Inflammatory macrophage (primary cell): ENCODE measurements at regions not wholly inside any gene's neighbourhood (a gene's known extent, or its start where the extent isn't known, plus 50 kb on each side); places are given as distances from the start of the nearest gene placed in this dataset.
"Not testable (repeated sequence)": the region's sequence is repeated elsewhere in the genome, so short reads cannot be mapped to it uniquely, and the experiment has no call there.

ENCODE experiments used
- DNase-seq, 2 donors: peaks; one replicate each; pipeline ENCODE4 v3.0.0-alpha.2; 2020 to 2022

DNA sequence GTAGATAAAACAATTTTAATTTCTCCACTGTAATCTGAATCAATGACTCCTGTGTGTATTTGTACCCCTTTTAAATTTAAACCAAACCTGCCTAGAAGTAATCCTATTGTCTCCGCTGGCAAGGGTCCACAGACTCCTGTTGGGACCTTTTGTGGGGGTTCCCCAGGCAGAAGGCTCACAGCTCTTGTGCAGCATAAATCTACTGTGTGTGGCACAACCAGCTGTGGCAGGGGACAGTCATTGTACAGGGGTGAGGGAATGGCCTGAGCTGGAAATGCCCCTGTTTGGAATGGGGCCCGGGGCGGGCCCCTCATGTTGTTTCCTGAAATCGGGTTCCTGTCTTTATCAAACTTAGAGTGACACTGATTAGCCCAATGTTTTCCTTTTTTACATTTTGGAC is 318.2 kb upstream of the FAM98A start:
- DNase-seq = no peak

DNA sequence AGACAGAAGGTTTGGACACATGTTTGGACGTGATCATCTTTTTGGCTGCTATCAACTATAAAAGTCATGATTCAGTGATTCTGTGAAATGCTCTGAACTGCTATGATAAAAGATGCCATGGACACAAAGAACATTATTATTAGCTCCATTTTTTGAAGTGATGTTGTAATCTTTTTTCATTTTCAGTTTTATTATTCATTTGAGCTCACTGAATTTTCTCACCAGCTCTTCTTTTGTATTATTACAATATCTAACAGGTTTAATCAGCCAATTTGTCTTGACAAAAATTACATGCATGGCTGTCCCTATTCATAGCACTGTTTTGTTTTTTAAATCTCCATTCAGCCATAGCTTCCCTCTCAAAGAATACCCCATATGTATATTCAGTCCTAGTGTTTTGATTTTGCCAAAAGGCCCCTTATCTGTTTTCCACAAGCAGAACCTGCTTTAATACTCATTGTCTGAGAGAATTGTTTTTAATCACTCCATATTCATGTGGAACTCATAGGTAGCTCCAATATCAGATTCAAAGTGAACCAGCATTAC is 314.0 kb upstream of the FAM98A start:
- DNase-seq = no peak

DNA sequence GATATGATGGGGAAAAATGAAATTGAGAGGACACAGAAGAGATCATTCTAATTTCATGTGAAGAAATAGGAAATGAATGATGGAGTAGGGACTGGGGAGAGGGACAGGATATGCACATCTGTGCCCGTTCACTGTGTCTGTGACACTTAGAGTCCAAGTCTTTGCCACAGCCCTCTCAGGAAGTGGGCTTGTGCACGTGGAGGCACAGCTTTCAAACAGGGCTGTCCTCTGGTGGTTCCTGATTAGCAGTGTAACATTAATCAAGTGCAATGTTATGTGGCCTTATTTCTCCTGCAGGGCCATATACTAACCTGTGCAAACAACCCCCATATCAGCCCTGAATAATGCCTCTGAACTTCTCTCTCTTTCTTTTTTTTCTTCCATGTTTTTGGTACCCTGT is 312.2 kb upstream of the FAM98A start:
- no peak for DNase-seq

DNA sequence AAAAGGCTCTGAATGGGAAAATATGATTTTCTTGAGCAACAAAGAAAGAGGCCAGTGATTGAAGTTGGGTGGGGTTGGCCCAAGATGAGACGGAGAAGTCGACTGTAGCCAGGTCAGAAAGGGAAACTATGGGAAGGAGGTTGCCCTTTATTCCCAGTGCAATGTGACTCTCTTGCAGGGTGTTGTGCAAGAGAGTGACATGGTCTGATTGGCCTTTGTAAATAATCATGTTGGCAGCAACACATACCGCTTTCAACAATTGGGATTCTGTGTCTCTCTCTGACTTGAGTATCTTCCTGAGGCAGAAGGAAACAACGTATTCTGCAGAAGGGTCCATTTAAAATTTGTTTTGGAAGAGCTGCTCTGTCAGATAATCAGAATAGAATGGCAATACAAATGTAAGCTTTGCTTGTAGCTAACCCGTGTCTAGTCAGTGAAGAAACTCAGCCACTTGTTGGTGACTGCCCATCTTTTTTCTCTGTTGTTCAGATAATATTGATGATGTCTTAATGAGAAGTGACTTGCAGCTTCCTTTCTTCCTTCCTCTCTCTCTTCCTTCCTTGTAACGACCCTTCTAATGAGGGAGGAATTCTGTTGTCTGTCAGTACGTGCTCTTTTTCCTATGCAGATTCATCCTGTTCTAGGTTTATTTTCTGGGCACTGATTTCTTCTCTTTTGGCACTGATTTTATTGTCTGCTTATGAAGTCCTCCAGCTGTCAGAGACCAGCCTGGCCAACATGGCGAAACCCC is 311.0 kb upstream of the FAM98A start:
- no peak for DNase-seq

DNA sequence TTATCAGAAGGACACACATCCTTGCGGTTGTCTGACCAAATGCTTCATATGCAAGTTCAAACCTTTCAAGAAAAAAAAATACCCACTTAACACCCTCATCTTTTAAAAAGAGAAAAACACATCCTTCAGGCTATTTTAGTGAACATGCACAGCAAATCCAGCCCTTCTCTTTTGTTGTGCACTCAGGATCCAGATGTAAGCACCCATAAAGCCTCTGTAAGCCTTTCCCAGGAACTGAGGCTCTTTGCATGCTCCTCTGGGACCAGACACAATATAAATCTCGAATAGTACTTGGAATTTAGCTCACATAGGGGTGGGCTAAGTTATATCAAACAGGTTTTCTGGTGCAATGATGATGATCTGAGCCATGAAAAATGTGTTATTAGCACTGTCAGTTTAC is 308.8 kb upstream of the FAM98A start:
- no peak for DNase-seq

DNA sequence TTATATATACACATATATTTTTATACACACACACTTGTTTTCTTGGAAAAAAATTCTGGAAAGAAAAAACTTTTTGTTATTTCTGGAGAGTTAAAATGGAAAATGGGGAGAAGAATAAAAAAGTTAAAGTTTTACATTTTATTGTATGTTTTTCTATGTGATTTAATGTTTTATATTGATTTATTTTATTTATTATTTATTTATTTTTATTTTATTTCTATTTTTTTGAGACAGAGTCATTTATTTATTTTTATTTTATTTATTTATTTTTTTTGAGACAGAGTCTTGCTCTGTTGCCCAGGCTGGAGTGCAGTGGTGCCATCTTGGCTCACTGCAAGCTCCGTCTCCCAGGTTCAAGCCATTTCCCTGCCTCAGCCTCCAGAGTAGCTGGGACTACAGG is 307.0 kb upstream of the FAM98A start:
- not testable (repeated sequence) for DNase-seq

DNA sequence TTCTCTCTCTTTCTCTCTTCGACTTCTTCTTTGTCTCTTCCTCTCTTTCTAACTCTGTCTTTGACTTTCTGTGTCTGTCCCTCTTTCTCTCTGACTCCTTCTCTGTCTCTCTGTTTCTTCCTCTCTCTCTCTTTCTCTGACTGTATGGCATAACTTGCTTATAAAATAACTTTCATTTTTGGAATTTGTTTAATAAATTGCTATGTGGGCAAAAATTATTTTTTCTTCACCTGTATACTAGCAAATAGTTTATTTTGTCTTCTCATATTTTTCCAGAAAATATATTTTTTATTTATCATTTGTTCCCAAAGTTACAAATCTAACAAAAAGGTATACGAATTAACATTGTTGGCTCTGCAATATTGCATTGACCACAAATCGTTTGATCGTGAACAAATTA is 305.7 kb upstream of the FAM98A start:
- DNase-seq = no peak

DNA sequence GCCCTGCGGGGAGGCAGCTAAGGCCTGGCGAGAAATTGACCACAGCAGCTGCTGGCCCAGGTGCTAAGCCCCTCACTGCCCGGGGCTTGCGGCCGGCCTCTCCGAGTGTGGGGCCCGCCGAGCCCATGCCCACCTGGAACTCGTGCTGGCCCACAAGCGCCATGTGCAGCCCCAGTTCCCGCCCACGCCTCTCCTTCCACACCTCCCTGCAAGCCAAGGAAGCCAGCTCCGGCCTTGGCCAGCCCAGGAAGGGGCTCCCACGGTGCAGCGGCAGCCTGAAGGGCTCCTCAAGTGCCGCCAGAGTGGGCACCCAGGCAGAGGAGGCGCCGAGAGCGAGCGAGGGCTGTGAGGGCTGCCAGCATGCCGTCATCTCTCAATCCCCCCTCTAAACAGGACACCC is 304.6 kb upstream of the FAM98A start:
- no peak for DNase-seq

DNA sequence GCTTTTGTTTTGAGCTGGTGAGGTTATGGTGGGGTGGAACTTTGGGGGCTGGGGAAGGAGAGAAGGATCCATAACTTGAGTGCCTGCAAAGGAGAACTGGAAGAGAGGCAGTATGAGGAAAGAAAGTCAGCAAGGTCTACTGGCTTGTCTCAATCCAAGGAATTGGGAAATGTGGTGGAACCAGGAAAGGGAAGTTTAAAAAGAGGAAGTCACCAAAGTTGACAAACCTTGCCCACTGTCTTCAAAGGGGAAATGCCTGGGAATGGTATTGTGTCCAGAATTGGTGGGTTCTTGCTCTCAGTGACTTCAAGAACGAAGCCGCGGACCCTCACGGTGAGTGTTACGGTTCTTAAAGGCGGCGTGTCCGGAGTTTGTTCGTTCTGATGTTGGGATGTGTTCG is 304.1 kb upstream of the FAM98A start:
- peak; percentile 36 to 77 for DNase-seq

DNA sequence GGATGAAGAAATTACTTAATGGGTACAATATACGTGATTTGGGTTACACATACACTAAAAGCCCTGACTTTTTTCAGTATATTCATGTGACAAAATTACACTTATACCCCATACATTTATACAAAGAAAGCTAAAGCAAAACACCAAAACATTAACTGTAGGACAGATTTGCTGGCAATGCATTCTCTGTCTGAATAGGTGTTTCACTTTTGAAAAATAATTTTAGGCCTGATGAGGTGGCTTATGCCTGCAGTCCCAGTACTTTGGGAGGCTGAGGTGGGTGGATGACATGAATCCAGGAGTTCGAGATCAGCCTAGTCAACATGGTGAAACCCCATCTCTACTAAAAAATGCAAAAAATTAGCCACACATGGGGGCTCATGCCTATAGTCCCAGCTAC is 301.5 kb upstream of the FAM98A start:
- DNase-seq = no peak

DNA sequence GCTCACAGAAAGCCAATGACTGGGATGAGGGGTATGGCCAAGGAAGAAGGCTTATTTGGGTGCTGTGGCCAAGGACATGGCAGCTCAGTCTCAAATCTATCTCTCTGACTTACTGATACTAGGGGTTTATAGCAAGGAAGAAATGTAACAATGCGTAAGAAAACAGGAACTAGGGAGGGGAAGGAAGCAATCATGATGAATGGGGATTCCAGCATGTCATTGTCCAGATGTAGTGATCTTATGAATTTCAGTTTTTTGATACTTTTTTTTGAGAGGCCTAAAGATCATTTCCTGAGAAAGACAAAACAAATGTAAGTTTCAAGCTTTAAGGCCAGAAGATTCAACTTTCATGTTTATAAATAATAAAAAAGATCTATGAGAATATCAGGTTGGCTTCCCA is 298.6 kb upstream of the FAM98A start:
- DNase-seq = peak in 1 of 2 donors; percentile 11

DNA sequence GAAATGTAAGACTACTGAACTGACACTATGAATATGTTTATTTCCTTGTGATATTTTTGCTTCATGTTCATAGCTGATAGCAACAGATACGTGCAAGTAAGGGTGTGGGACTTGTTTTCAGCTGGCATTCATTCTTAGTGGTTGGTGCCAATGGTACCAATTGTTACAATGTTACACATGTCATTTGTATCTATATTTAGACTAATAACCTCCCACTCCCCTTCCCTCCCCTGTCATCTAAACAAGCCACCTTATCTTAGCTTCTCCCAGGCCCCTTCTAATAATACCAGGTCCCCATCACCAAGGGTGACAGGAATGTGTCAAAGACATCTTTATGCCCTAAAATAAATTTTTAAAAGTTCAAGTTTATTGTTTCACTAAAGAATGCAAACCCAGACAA is 294.7 kb upstream of the FAM98A start:
- no peak for DNase-seq

DNA sequence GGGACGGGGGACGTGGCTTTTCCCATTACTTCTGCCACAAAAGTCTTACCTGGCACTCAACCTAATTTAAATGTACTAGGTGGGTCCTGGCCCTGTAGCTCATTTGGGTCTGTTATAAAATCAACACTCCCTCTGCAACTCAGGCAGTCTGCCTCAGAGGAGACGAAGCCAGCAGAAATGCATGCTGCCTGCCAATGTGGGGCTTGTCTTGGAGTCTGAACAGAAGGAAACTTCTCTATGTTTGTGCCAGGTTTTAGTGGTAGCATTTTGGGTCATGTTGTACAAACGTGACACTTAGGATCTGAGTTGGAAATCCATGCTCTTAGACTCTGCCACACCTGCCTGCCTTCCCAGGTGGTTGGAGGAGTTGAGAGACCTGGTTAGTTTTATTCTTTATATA is 292.5 kb upstream of the FAM98A start:
- DNase-seq = no peak

DNA sequence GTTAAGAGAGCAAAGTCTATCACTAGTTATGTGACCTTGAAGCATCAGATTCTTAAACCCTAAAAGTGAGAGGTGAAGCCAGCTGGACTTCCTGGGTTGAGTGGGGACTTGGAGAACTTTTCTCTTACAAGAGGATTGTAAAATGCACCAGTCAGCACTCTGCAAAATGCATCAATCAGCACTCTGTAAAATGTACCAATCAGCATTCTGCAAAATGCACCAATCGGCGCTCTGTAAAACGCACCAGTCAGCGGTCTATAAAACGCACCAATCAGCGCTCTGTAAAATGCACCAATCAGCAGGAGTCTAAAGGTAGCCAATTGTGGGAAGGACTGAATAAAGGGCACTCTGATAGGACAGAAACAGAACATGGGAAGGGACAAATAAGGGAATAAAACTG is 291.6 kb upstream of the FAM98A start:
- no peak for DNase-seq

DNA sequence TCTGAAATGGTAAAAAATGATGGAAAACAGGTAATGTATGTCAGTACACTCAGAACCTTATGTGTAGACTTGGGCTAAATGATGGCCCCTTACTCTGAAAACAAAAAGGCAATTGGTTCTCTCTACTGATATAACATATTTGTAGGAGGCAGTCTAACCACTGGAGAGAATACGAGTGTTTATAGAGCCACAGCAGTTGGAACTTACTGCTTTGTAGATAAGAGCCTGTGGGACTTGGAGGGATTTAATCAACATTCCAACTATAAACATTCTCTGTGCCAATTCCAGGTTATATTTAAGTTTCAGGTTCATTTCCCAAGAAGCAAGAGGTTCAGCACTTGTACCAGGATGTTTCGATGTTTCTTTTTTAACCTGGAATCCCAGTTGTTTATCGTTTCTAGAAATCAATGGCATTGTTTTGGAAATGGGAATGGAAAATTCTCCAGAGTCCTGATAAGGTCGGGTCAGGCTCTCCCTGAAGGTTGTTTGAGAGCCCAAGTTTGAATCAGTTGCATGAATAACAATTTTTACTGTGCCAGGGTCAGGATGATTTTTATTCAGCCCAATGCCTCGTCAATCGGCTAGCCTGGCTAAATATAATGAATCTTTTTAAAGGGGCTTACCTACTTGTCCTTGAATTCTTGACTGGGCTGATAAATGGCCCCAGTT is 278.4 kb upstream of the FAM98A start:
- DNase-seq = no peak

DNA sequence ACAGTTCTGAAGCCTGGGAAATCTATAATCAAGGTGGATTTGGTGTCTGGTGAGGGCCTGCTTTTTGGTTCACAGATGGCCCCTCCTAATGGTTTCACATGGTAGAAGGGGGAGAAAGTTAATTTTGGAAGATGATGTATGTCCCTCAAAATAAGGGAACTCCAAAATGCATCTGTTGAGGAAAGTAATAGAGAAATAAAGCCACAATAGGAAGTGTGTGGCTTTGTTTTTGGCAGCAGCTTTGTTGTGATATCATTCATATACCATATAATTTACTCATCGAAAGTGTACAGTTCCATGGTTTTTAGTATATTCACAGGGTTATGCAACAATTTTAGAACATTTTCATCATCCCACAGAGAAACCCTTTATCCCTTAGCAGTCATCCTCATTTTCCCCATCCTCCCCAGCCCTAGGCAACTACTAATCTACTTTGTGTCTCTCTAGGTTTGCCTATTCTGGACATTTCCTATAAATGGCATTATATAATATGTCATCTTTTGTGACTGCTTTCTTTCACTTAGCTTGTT is 274.0 kb upstream of the FAM98A start:
- no peak for DNase-seq

DNA sequence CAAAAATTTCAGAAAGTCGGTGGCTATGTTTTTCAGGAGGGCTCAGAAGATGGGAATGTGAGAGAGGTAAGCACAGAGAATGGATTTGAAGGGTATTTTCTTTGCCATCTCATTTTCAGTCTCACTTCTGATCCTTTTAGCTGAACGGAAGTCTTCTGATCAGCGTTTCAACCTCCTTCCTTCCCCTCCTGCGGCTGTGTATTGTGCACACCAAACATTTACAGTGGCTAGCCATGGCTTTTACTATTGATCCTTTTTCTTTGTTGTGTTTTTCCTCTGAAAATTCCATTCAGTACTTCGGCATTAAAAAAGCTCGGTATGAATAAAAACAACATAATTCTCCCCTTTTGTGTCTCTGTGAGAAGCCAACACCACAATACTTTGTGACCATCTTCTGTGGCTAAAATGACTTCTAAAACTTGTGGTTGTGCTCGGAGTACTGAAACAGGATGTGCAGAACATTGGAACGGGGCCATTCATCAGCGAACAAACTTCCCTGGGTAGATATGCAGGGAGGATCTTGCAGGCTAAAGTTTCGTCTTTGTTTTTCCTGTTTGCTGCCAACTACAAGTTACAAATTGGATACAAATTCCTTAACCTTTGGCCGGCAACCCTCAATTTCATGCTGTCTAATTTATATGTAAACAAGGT is 260.8 kb upstream of the FAM98A start:
- DNase-seq = no peak

DNA sequence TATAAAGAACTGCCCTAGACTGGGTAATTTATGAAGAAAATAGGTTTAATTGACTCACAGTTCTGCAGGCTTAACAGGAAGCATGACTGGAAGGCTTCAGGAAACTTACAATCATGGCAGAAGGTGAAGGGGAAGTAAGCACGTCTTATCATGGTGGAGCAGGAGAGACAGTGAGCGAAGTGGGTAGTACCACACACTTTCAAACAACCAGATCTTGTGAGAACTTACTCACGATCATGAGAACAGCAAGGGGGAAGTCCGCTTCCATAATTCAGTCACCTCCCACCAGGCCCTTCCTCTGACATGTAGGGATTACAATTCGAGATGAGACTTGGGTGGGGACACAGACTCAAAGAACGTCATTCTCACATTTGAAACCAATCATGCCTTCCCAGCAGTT is 260.1 kb upstream of the FAM98A start:
- peak in 1 of 2 donors; percentile 0 for DNase-seq

DNA sequence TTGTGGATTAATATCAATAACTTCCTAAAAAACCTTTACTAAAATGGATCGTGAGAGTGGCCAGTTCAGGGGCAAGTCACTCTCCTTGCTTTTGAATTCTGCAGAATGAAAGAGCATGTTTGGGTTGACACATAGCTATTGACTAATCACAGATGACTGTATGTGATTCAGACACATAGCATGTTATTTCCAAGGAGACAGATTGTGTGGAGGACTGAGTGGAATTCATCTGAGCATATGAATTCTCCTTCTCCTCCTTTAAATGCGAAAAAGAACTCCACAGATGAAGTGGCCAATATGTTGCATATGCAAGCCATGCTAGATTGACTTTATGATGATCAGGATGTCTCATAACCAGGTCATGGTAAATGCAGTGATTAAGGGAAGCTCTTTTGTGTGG is 249.4 kb upstream of the FAM98A start:
- DNase-seq = no peak

DNA sequence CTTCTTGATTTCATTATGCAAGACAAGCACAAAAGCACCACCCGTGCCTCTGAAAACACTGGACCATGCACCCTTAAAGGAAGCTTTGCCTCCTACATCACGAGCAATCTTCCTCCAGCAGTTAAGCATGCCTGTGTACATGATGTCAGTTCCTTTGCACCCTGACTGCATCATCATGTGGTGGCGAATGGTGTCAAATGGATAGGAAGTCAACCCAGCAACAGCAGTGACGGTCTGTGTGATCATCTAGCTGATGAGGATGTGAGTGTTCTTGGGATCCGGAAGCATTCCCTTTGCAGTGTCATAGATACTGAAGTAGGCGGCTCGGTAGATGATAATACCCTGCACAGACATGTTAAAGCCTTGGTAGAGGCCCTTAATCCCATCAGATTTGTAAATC is 240.7 kb upstream of the FAM98A start:
- DNase-seq = no peak

DNA sequence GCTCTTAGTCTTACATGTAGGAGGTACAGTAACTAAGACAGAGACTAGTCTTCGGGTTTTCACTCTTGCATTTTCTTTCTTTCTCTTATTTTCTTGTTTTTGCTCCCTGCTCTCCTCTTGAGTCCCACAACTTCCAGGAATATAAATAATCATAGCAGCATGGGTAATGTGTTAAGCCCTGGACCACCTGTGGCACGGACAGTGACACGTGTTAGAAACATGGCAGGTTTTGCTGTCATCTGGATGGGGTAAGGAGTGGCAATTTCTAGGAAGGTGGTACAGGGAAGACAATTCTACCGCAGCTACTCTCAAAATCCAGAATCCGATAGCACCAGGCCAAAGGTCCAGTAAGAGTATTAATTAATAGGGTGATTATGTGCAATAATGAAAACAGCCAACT is 237.5 kb upstream of the FAM98A start:
- no peak for DNase-seq

DNA sequence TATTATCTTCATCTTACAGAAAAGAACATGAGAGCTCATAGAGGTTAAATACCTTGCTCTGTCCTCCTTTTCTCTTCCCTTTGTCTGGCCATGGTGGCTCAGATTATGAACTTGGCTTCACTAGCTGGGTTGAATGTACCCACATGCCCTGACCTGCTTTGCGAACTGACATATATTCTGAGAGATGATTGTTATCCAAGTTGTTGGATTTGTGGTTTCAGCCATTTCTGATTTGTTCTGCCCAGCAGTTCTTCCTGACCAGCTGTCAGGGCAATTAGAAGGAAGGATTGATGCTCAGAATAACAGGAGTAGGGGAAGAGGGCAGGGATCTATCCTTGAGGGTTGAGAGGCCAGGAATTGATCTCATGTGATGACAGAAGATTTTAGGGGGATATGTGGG is 236.8 kb upstream of the FAM98A start:
- no peak for DNase-seq

DNA sequence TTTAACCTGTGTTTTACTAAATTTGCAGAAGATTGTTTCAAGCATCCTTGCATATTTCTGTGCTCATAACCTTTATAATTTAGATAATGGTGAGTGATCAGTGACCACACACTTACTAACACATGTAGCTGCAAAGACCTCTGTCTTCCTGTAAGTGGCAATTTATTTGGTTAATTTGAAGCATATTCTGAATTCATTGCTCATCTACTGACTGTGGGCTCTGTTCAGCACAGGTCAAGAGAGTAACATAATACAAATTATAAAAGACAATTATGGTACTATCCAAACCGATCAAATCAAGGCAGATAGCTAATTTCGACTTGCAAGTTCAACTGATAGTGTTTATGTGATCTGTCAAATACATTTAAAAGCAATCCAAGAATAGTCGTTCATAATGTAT is 223.9 kb upstream of the FAM98A start:
- DNase-seq = no peak

DNA sequence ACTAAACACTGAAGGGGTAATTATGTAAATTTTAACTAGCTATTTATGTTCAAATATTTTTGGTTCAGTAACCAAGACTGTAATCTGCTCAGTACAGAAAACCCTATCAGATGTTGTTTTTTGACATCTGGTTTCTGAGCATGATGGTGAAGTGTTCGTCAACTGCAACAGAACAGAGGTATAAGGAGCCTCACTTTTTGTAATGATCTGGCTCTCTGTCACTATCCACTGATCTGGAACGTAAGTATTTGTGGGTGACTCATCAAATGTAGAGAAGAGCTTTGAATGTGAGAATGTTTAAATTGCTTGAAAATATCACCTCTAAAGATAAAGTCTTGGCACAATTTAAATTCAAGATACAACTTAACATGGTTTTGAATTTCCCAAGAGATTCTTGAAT is 213.6 kb upstream of the FAM98A start:
- DNase-seq = no peak
